ENCODE measurements at regions not wholly inside any gene's neighbourhood (a gene's known extent, or its start where the extent isn't known, plus 50 kb on each side); places are given as distances from the start of the nearest gene placed in this dataset.
A peak's percentile ranks its signal among the peaks of the same experiment; 100 is the strongest.

GRCh38 chr13:74398599-74398998 is 264.4 kb upstream of the KLF12 start:
- Histone ChIP-seq H3K27me3 (ENCODE audit: insufficient read depth, low read depth, severe bottlenecking) (no peaks in the 10 kb centered on the region), H3K4me3 (ENCODE audit: low read depth, low read length) (no peak overlapping the region), H3K9me3 (ENCODE audit: severe bottlenecking) (no peaks in the 10 kb centered on the region), H3K36me3 (no peaks in the 10 kb centered on the region), H3K27ac (no peak overlapping the region)
- TF ChIP-seq CTCF (IDR thresholded peaks at IDR 0.05; ENCODE audit: low read depth, low read length): no peak
- no peak for DNase-seq

- H3K27me3 ChIP-seq (ENCODE audit: insufficient read depth, low read depth, severe bottlenecking): no peaks in the 10 kb centered on the region
- DNase-seq: no peak
- no peaks in the 10 kb centered on the region for H3K36me3 ChIP-seq
- H3K9me3 ChIP-seq (ENCODE audit: severe bottlenecking): peaks cover 15% of the 10 kb centered on the region
- H3K4me3 ChIP-seq (ENCODE audit: low read depth, low read length): no peak overlapping the region
- H3K27ac ChIP-seq: no peak overlapping the region
- no peak for TF ChIP-seq CTCF (IDR thresholded peaks at IDR 0.05; ENCODE audit: low read depth, low read length)
Observed at GRCh38 chr13:74389056-74389455, 254.9 kb upstream of the KLF12 start.

GRCh38 chr13:74388626-74389025 is 254.4 kb upstream of the KLF12 start:
- Histone ChIP-seq H3K36me3 (no peaks in the 10 kb centered on the region), H3K27ac (no peak overlapping the region), H3K4me3 (ENCODE audit: low read depth, low read length) (no peak overlapping the region), H3K9me3 (ENCODE audit: severe bottlenecking) (peaks cover 15% of the 10 kb centered on the region), H3K27me3 (ENCODE audit: insufficient read depth, low read depth, severe bottlenecking) (no peaks in the 10 kb centered on the region)
- TF ChIP-seq CTCF (IDR thresholded peaks at IDR 0.05; ENCODE audit: low read depth, low read length): no peak
- DNase-seq: peak; percentile 21

GRCh38 chr13:74372511-74372910 is 238.3 kb upstream of the KLF12 start:
- H3K27ac ChIP-seq: no peak overlapping the region
- no peaks in the 10 kb centered on the region for H3K27me3 ChIP-seq (ENCODE audit: insufficient read depth, low read depth, severe bottlenecking)

GRCh38 chr13:74367193-74367592 is 233.0 kb upstream of the KLF12 start:
- no peak for TF ChIP-seq CTCF (IDR thresholded peaks at IDR 0.05; ENCODE audit: low read depth, low read length)
- DNase-seq: no peak

More at GRCh38 chr13:74372511-74372910, 238.3 kb upstream of the KLF12 start:
- no peak for TF ChIP-seq CTCF (IDR thresholded peaks at IDR 0.05; ENCODE audit: low read depth, low read length)
- DNase-seq: no peak
- no peaks in the 10 kb centered on the region for H3K36me3 ChIP-seq
- H3K9me3 ChIP-seq (ENCODE audit: severe bottlenecking): no peaks in the 10 kb centered on the region
- no peak overlapping the region for H3K4me3 ChIP-seq (ENCODE audit: low read depth, low read length)

GRCh38 chr13:74361274-74361673 is 227.1 kb upstream of the KLF12 start:
- no peak for DNase-seq
- no peak for TF ChIP-seq CTCF (IDR thresholded peaks at IDR 0.05; ENCODE audit: low read depth, low read length)
- no peaks in the 10 kb centered on the region for H3K27me3 ChIP-seq (ENCODE audit: insufficient read depth, low read depth, severe bottlenecking)
- no peak overlapping the region for H3K4me3 ChIP-seq (ENCODE audit: low read depth, low read length)
- H3K9me3 ChIP-seq (ENCODE audit: severe bottlenecking): no peaks in the 10 kb centered on the region
- no peaks in the 10 kb centered on the region for H3K36me3 ChIP-seq
- H3K27ac ChIP-seq: no peak overlapping the region

More at GRCh38 chr13:74367193-74367592, 233.0 kb upstream of the KLF12 start:
- no peaks in the 10 kb centered on the region for H3K27me3 ChIP-seq (ENCODE audit: insufficient read depth, low read depth, severe bottlenecking)
- no peak overlapping the region for H3K27ac ChIP-seq
- H3K4me3 ChIP-seq (ENCODE audit: low read depth, low read length): no peak overlapping the region
- no peaks in the 10 kb centered on the region for H3K9me3 ChIP-seq (ENCODE audit: severe bottlenecking)
- no peaks in the 10 kb centered on the region for H3K36me3 ChIP-seq

Measured in WERI-Rb-1 (cell line).